HG02885 (cell line): ENCODE measurements at regions not wholly inside any gene's neighbourhood (a gene's known extent, or its start where the extent isn't known, plus 50 kb on each side); places are given as distances from the start of the nearest gene placed in this dataset.

Experiments
- ATAC-seq: cut with Tn5 transposase; IDR thresholded peaks from one replicate; pipeline ENCODE4 v1.9.1; 2021; ENCODE audit warnings: mild to moderate bottlenecking; ENCODE audit not compliant: unreplicated experiment, poor library complexity

DNA sequence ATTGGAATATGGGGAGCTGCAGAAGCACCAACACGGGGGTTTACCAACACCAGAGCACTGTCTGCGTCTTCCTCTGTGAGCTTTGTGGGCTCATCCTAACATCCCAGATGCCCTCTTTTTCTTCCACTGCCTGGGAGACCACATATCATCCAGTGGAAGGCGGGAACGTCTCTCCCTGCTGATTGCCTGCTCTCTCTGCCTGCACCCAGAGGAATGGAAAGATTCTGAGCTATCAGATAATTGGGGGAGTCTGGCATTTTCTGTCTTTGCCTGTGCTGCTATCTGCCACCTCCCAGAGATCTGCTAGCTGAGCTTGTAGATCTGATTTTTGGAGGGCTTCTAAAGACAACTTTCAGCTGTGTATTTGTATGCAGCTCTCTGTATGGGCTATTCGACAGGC lies 166.2 kb upstream of the PLXNA2 start:
- no peak for ATAC-seq

DNA sequence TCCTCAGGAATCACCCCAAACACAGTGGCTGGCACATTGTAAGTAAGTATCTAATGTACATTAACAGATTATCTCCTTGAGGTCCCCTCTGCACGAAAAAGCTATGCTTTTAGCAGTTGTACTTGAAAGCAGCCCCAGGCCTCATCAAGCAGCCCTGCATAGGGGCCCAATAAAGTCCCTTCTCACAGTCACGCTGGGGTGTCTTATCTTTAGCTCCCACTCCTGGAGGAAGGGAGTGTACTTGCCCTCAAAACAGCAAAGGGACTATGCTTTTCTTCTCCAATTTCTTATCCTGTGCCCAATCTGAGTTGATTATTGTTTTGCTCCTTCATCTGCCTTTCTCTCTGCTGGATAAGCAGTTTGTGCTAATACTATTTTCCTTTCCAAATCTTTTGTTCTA lies 168.8 kb upstream of the PLXNA2 start:
- ATAC-seq: no peak

DNA sequence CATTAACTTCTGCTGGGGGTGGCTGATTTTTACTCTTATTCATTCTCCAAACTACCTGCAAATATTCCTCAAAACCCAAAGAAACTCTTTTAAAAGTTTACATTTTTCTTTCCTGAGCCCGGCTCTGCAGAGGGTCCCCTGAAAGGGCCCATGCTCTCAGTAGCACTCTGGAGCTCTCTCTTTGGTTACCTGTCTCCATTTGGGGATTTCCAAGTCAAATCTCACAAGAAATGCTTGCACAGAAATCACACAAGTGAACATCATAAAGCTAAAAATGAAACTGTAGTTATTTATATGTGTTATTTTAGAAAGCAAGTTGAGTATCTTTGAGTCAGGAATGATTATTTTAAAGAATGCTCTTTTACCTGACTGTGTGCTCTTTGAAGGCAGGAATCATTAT lies 174.5 kb upstream of the PLXNA2 start:
- no peak for ATAC-seq

DNA sequence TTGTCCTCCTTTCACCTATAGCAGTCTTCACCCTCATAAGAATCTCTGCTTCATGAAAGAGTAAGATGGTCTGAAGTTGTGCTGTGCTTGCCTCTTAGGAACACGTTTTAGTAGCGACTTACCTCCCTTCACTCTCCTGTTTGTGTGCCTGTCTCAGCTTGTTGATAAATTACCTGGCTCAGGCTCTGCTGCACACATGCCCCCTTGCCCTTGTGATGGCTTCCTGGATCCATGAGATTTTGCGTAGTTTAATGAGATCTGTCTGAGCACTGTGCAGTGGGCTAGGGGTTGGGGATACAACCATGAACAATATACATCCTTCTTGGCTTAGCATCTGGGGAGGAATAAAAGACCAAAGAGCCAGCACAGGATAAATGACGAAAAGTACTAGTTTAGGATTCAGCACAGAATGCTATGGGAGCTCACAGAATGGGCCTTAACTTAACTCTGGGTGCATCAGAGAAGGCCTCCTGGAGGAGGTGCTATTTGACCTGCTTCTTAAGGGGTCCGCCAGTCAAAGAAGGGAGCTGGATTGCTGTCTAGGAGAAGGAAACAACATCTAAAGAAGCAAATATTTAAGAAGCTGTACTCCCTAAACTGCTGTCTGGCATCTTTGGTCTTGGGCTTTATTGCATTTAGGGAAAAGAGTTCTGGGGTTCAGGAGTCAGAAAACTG lies 175.7 kb upstream of the PLXNA2 start:
- ATAC-seq: no peak

DNA sequence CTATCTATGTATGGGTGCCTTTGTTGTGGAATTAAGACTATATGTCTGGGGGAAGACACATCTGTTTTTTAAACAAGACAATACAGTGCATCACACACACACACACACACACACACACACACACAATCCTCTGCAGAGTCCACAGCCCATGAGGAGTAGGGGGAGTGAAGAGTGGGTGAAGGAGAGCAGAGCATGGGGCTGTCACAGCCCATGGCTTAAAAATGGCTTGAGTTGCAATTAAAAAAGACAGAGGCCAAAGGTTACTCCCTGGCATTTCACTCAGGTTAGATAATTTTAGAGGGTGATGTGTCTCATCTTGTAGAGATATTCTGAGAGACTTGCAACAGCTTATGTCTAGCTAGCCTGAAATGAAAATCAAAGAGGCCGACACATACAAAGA lies 176.5 kb upstream of the PLXNA2 start:
- ATAC-seq: no peak

DNA sequence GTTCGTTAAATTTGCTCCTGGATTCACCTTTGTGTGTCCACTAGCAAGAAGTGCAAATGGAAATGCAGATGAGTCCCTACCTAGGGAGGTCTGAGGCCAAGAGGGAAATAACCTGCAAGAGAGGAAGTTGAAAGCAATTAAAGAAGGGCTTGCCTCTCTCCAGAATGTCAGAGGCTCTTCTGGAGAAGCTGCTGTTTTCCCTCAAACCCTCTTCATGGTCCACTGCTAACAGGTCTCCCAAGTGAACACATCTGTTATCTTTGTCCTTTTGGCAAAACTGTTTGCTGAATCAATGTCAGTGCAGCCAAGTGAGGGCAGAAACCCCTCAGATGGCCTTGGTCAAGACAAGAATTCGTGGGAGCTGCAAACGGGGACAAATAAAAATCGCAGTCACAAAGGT lies 177.3 kb upstream of the PLXNA2 start:
- ATAC-seq: no peak

DNA sequence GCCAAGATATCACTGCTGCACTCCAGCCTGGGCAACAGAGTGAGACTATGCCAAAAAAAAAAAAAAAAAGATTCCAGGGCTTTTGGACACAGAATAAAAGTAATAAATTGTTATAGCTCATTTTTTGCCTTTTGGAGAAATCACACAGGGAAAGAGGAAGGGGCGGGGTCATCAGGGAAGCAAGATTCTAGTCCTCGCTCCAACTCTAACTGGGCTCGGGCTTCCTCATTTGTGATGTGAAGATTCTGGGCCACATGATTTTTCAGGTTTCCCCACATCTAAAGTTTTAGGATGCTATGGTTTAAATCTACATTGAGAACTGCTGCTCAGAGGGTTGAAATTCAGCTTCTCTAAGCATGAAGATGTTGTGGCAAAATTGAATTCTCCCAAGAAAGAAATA lies 179.3 kb upstream of the PLXNA2 start:
- ATAC-seq: no peak

DNA sequence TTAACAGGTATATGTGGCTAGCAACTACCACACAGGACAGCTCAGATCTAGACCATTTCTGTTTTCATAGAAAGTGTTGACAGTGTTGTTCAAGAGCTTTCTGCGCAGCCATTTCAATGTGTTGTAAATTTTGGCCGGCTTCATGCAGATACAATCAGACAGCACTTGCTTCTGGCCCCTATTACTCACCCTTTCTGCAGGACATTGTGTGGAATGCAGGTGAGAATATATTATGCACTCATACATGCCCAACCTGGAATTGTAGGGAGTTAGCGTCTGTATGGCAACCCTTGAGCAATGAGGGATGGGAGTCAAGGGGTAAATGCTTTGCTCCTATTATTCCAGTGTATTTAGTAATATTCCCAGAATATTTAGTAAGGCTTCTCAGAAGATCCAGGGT lies 180.9 kb upstream of the PLXNA2 start:
- no peak for ATAC-seq

DNA sequence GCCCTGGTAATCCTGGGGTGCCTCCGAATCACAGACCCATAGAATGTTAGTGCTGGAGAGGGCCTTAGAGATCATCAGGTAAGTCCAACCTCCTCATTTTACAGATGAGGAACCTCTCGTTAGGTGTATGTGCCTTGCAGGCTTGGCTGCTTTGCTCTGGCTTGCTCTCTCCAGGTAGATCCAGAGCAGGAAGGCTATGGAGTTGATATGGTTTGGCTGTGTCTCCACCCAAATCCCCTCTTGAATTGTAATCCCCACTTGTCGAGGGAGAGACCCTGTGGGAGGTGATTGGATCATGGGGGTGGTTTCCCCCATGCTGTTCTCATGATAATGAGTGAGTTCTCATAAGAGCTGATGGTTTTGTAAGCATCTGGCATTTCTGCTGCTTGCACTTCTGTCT lies 186.0 kb upstream of the PLXNA2 start:
- ATAC-seq: no peak

DNA sequence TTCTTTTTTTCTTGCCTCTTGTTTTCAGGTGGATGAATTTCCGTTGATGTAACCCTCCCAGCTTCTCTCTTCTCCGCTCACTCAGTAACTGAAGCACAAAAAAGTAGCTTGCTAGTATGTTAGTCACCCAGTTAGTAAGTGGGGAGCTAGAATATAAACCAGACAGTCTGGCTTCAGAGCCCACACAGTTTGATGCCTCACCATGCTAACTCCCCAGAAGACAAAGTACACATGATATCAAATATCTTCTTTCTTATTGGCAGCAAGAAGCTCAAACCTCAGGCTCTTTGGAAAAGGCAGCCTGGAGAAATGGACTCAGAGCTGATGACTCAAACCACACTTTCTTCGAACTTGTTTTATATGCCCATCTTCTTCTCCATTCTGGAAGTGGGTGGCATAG lies 187.5 kb upstream of the PLXNA2 start:
- no peak for ATAC-seq

DNA sequence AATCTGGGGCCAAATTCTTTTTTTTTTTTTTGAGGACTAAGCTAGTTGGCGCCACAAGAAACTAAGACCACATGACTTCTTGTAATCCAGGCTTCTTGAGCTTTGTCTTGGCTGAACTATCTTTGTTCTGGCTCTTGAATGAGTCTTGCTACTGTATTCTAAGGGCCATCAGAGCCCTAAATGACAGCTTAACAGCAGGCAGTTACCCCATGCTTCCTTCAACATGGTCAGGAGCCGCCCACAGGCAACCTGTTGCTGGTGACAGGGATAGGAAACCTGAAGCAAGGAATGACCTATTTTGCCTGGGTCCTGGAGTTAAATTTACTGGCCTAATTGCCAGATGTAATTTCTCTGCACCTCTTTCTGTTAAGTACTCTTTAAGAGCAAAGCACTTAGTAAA lies 188.2 kb upstream of the PLXNA2 start:
- ATAC-seq: no peak

DNA sequence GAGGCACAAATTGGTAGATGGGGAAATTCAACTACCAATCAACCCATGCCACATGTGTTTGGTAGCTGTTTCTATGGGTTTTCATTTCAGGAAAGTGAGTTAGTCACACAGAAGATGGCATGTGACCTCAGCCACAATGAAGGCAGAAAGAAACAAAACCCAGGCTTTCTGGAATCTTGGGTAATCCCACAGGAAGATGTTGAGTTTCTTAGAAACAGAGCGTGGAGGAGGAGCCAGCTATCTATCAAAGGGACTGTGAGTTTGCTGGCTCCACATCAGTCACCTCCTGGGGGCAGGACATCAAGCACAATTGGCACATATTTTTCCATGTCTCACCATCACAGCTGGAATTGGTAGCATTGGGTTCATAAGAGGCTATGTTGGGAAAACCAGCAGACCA lies 188.9 kb upstream of the PLXNA2 start:
- no peak for ATAC-seq

DNA sequence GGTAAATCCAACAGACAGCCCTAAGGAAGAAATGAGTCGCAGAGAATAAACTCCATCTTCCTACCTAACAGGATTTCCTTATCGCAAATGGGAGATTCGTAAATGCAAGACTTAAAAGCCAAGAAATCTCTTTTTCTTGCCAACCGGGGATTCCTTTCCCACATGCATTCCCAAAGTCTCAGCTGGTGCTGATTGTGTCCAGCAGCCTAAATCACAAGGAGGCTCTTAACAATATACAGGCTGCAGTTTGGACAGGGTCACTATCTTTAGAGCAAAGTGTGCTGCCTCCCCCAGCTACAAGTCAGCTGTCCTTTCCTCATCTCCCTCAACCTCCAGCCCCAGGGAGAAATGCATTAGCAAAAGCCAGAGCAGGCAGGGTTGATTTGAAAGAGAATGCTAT lies 189.8 kb upstream of the PLXNA2 start:
- no peak for ATAC-seq

DNA sequence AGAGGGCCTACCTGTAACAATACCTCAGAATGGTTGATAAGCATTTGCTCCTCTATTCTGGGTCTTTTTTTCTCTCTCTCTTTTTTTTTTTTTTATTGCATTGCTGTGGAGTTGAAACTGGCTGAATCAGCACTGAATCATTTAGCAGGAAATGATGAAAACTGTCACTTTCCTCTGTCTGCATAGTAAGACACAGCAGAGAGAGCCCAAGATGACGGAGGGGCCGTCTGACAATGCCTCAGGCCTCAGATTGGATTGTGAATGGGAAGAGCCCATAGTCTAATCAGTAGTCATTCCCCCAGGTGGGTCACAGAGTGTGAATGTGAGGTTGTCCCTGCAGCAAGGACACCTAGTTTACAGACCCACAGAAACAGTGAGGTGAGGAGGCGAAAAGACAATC lies 193.2 kb upstream of the PLXNA2 start:
- no peak for ATAC-seq

DNA sequence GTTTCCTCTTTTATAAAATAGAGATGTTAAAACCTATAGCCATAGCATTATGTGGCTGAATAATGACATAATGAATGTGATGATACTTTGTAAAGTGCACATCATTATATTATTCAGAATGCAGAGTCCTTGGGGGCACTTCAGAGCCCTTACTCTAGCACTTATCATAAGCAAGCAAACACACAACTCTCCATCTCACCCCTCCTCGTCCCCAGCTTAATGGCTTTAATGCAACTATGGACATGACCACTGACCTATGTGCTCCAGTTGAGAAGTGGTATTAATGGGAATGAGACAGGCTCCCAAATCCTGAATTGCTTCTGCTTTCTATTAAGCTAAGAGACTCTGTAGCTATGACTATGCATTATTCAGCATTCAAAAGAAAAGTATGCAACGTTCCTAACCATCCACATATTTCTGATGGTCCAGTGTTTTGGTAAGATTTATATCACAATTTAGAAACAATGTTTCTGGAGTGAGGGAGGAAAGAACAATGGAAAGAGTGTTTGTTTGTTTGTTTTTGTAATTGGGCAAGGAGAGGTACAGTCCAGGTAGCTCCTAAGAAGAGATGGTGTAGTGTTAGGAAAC lies 194.0 kb upstream of the PLXNA2 start:
- ATAC-seq: no peak

DNA sequence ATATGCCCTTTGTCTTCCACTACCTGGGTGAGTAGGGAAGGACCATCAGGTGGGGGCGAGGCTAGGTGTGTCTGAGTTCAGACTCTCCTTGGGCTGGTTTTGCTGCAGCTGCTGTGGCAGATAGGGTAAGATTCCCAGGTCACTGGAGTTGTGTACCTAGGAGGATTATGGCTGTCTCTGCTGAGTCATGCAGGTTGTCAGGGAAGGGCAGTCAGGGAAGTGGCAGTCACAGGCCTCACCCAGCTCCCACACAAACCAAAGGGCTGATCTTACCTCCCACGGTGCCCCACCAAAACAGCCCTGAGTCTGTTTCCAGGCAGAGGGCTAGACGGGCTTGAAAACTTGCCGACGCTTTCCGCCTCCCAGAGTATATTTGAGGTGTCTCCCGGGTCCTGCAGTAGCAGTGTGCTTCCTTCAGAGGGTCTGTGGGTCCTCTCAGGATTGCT lies 201.6 kb upstream of the PLXNA2 start:
- no peak for ATAC-seq

DNA sequence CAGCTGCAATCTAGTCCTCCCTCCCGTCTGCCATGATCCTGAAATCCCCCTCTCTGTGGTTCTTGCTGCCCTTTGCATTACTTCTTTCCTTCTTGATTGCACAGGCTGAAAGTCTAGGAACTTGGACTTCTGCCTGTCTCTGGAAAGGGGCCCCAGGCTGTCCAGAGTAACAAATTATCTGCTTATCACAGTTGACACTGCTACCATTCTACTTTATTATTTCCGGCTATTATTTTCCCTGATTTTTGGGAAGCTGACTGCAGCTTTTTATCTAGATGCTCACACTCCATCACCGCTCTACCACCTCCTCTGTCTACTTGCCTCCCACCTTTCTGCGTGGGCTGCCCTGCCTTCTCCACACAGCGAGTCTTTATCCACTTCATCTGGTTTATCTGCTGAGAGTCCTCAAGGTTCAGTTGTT lies 202.1 kb upstream of the PLXNA2 start:
- no peak for ATAC-seq

DNA sequence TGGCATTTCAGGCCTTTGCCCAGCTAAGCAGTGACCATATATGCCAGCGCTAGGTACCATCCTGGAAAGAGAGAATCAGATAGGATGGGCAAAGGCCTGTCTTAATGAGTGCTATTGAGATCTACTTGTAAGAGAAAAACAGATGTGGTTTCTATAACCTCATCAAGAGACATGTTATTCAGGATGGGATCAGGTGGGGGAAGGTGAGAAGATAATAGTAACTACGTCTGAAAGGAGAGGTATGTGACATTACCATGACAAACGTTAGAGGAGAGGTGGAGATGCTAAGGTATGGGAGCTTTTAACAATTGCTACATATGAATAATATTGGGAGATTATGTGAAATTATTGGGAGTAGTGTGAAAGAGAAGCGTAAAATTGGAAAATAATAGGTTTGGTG lies 204.2 kb upstream of the PLXNA2 start:
- ATAC-seq: no peak

DNA sequence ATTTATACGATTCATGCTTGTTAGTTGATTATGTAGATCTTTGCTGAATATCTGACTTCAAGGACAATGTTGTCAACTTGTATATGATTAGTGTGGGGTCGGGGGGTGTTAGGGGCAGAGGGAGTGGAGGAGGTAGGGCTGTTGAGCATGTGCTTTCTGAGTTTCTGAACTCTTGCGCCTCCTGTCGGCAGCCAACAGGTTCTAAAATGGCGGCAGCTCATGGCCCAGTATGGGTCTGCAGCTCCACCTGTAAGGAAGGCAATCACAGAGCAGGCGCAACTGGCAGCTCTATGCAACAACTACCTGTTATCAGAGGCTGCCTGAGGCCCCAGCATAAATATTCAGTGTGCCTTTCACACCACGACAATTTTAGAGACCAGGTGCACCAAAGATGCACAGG lies 205.8 kb upstream of the PLXNA2 start:
- ATAC-seq: no peak

DNA sequence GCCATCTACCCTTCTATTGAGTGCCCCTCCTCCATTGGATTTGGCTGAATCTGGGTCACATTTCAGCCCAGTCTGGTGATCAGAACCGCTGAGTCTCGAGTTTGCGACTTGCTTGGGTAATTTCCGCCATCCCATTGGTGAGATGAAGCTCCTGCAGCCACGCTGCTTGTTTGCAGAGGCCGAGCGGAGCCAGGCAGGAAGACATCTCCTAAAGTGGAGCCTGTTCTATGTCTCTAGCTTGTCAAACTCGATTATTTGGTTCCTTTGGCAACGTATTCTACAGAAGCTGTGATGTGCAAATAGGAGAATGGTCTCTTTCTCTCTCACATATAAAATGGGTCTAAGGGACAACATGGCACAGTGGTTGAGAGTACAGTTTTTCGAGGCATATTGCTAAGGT lies 206.8 kb upstream of the PLXNA2 start:
- ATAC-seq: no peak

DNA sequence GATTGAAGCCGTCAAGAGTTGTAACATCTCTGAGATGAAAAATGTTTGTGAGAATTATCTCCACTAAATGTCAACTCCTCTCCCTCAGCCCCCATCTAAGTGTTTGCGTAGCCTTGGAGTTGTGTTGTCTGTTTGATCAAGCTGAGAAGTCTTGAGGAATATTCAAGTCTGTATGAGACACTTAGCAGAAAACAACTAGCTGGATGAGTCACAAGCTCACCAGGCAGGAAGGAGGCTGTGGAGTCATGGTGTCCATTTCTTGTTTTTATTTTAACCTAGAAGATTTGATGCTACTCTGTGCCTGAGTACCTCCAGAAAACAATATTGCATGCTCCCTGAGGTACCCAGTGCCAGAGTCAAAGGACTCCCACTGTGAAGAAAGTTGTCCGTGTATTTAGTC lies 211.6 kb upstream of the PLXNA2 start:
- ATAC-seq: no peak

DNA sequence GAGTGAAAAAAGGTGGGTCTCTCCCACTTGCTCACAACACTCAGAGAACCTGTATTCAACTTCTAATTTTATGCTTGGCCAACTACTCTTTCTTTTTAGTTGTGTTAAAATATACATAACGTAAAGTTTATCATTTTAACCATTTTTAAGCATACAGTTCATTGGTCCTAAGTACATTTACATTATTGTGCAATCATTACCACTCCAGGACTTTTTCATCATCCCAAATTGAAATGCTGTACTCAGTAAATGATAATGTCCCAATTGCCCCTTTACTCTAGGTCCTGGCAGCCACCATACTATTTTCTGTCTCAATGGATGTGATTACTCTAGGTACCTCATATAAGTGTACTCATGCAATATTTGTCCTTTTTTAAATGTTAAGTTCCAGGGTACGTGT lies 212.3 kb upstream of the PLXNA2 start:
- no peak for ATAC-seq

DNA sequence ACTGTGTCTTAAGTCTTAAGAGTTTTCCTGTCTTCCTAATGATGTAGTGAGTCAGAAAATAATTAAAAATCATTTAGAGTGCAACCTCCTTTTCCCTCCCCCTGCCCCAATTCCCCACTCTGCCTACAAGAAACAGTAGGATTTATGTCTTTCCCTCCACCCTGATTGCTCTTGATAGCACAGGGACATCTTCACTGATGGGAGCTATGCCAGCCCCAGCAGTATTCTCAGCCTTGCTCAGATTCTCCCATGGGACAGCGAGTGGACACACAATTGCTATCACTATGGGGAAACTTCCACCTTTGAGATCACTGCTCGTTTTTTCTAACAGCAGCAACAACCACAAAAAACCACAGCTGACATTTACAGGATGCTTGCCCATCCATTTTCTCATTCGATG lies 216.6 kb upstream of the PLXNA2 start:
- no peak for ATAC-seq
